KBM-7 (cell line): ENCODE measurements at regions not wholly inside any gene's neighbourhood (a gene's known extent, or its start where the extent isn't known, plus 50 kb on each side); places are given as distances from the start of the nearest gene placed in this dataset.

Experiments
- DNase-seq: peaks from one replicate; pipeline ENCODE4 v3.0.0-alpha.2; 2015
- in situ Hi-C: fragments of 300-500 bp; cut with MboI; formaldehyde crosslinking; loops from 2 replicates; pipeline ENCODE4 v1.14.3; 2020; ENCODE audit warnings: low sequenced_read_pairs, low pct_unique_long_range_greater_than_20kb, mixed read lengths

- DNase-seq: no peak
- in situ Hi-C loops: no loop called here
Measured at GRCh38 chr11:44670794-44671193, 56.0 kb upstream of the TSPAN18 start.

- in situ Hi-C loops: no loop called here
- no peak for DNase-seq
Measured at GRCh38 chr11:44671234-44671633, 55.5 kb upstream of the TSPAN18 start.

GRCh38 chr11:44673688-44674087 lies 53.1 kb upstream of the TSPAN18 start:
- in situ Hi-C loops: no loop called here
- peak; percentile 79 for DNase-seq

GRCh38 chr11:44674809-44675208 lies 52.0 kb upstream of the TSPAN18 start:
- in situ Hi-C loops: no loop called here
- DNase-seq: no peak

GRCh38 chr11:44675906-44676305 lies 50.9 kb upstream of the TSPAN18 start:
- DNase-seq: no peak
- in situ Hi-C loops: no loop called here
